K562 (cell line): ENCODE measurements at regions not wholly inside any gene's neighbourhood (a gene's known extent, or its start where the extent isn't known, plus 50 kb on each side); places are given as distances from the start of the nearest gene placed in this dataset.

Source experiments
- ARID3B ChIP-seq: fragments of 250-450 bp; sonication (Bioruptor Pico); IDR thresholded peaks from 2 replicates; pipeline ENCODE4 v1.4.0; 2020; ENCODE audit warnings: borderline replicate concordance
- ARID4B ChIP-seq: sonication (generic); formaldehyde crosslinking; IDR thresholded peaks from 2 replicates; pipeline ENCODE4 v1.8.0; 2022; ENCODE audit warnings: mild to moderate bottlenecking, missing genetic modification reagents
- CTCF ChIP-seq, 3 experiments: IDR thresholded peaks in 2 of 3; conservative IDR thresholded peaks in 1 of 3; 2 replicates each; pipeline ENCODE4 v1.5.1; 2011 to 2012; ENCODE audit warnings: low read length in 3 of 3, mild to moderate bottlenecking in 3 of 3, control low read depth in 2 of 3, improper control_type of control experiment in 1 of 3, inconsistent platforms in 1 of 3, low read depth in 1 of 3, mixed read lengths in 1 of 3, moderate library complexity in 1 of 3; ENCODE audit not compliant: insufficient read depth in 2 of 3
- SIN3B ChIP-seq: fragments of 450-650 bp; IDR thresholded peaks from 2 replicates; pipeline ENCODE4 v1.6.1; 2017; ENCODE audit warnings: low read depth, mild to moderate bottlenecking, moderate library complexity
- TAF1 ChIP-seq: IDR thresholded peaks from 2 replicates; pipeline ENCODE4 v1.6.1; 2011; ENCODE audit warnings: mild to moderate bottlenecking, low read length, moderate library complexity; ENCODE audit not compliant: insufficient read depth, control insufficient read depth, severe bottlenecking; ENCODE audit errors: extremely low read depth
- ZNF274 ChIP-seq: IDR thresholded peaks from 2 replicates; pipeline ENCODE4 v1.6.1; 2011; ENCODE audit warnings: low read depth, mild to moderate bottlenecking, low read length, moderate library complexity, borderline replicate concordance
- ZNF324 ChIP-seq: fragments of 250-450 bp; sonication (Bioruptor Pico); IDR thresholded peaks from 2 replicates; pipeline ENCODE4 v1.4.0; 2020; ENCODE audit warnings: mild to moderate bottlenecking

GRCh38 chr16:85371948-85372347 lies 241.2 kb upstream of the GSE1 start:
- TF ChIP-seq CTCF (IDR thresholded peaks at IDR 0.05 in 2 of 3, conservative IDR thresholded peaks at IDR 0.05 in 1 of 3; ENCODE audit: insufficient read depth in 2 of 3, low read depth in 1 of 3, low read length in 3 of 3) = no peak
- no peak for TF ChIP-seq ARID4B (CRISPR knock-in tag)
- TF ChIP-seq TAF1 = no peak
- no peak for TF ChIP-seq ARID3B (CRISPR knock-in tag)
- TF ChIP-seq ZNF324 (CRISPR knock-in tag) = no peak
- TF ChIP-seq SIN3B = no peak
- no peak for TF ChIP-seq ZNF274
